ENCODE measurements at regions not wholly inside any gene's neighbourhood (a gene's known extent, or its start where the extent isn't known, plus 50 kb on each side); places are given as distances from the start of the nearest gene placed in this dataset.

GRCh38 chr12:68482014-68482413 lies 128.7 kb upstream of the RAP1B start:
- TF ChIP-seq EZH2 (IDR thresholded peaks at IDR 0.05; ENCODE audit: low read length, unreplicated experiment): no peak
- TF ChIP-seq, protein P1, sequence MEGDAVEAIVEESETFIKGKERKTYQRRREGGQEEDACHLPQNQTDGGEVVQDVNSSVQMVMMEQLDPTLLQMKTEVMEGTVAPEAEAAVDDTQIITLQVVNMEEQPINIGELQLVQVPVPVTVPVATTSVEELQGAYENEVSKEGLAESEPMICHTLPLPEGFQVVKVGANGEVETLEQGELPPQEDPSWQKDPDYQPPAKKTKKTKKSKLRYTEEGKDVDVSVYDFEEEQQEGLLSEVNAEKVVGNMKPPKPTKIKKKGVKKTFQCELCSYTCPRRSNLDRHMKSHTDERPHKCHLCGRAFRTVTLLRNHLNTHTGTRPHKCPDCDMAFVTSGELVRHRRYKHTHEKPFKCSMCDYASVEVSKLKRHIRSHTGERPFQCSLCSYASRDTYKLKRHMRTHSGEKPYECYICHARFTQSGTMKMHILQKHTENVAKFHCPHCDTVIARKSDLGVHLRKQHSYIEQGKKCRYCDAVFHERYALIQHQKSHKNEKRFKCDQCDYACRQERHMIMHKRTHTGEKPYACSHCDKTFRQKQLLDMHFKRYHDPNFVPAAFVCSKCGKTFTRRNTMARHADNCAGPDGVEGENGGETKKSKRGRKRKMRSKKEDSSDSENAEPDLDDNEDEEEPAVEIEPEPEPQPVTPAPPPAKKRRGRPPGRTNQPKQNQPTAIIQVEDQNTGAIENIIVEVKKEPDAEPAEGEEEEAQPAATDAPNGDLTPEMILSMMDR (conservative IDR thresholded peaks at IDR 0.05; ENCODE audit: low read depth, low read length): no peak
